G401.6 (cell line): ENCODE measurements at regions not wholly inside any gene's neighbourhood (a gene's known extent, or its start where the extent isn't known, plus 50 kb on each side); places are given as distances from the start of the nearest gene placed in this dataset.

Source experiments
- FAIRE-seq: peaks from 2 replicates; lab custom pipeline; 2012; peaks lifted over from hg19 to GRCh38; lab: Jason Lieb, UNC

DNA sequence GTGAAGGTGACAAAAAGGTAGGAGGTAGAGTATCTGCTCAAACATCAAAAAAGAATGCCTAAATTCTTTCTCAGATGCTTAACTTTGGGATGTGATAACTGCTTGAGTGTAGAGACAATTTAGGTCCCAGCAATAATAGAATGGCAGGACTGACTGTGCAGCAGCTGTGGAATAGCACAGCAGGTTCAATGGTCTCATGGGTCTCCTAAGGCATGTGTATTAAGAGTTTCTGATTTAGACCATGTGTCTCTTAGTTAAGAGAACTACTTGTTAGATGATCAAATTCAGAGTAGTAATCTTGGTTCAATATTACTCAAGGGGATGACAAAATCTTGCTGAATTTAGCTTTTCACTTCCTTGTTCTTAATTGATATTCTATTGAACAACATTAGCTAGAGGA is 72.0 kb downstream of the ALX1 start:
- no peak for FAIRE-seq

- no peak for FAIRE-seq
These were observed 76.8 kb downstream of the ALX1 start for GRCh38 chr12:85356596-85357385.

DNA sequence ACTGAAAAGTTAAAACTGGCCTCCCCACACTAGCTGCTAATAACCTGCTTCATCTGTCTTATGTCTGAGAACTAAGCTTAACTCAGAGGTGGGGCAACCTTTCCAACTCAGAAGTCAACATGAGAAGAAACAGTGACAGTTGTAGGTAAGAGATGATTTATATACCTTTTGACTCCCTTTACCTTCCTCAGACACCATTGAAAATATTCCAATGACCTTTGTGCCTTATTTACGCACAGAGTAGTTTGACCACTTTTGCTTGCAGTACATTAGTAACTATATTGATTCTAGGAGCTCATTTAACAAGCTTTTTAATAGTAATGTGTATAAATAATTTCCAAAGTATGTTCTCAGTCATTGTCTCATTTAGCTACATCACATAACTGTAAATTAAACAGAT is 77.6 kb downstream of the ALX1 start:
- no peak for FAIRE-seq

DNA sequence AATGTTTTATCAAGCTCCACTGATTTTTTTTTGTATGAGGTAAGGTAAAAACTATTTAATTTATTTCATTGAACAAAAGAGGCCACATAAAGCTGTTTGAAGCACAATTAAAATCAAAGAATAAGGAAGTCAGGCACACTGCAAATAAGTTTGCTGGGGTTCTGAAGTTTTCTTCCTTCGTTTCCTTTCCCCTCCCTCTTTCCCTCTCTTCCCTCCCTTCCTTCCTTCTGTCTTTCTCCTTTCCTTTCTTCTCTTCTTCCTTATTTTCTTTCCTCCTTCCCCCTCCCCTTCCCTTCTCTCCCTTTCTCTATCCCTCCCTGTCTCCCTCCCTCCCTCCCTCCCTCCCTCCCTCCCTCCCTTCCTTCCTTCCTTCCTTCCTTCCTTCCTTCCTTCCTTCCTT is 78.7 kb downstream of the ALX1 start:
- FAIRE-seq, result no peak

GRCh38 chr12:85363382-85364190 is 83.6 kb downstream of the ALX1 start:
- FAIRE-seq, result no peak

DNA sequence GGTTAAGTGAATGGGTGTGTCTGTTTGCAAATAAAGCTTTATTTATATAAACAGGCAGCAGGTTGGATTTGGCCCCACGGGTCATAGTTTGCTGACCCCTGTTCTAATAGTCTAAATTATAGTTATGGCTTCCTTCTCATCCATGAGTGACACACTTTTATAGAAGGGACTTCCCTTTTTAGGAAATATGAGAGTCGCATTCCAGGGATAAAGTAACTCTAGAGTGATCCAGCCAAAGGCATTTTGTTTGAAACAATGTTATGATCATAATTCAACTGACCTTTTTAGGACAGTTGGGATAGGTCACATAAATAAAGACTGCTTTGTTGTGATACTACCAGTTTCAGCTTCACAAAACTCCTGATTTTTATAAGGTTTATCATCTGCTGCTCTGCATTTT is 87.9 kb downstream of the ALX1 start:
- FAIRE-seq, result no peak

GRCh38 chr12:85369365-85370154 is 89.5 kb downstream of the ALX1 start:
- FAIRE-seq, result no peak

DNA sequence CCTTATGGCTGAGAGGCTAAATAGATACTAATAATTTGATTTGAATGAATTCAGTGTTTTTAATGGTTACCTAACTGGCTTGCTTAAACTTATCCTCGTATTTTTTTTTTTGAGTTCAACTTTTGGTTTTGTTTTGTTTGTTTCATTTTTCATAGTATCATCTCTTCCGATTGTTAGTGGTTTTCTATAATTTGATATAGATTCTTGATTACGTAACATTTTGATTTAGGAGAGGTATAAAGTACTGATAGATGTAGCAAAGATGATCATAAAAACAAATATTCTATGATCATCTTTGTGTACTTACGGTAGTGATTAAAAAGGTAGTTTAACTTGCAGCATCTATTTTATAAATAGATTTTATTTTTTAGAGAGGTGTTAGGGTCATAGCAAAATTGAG is 93.0 kb downstream of the ALX1 start:
- FAIRE-seq, result no peak

- FAIRE-seq, result no peak
These were observed 95.0 kb downstream of the ALX1 start for GRCh38 chr12:85374981-85375380.

DNA sequence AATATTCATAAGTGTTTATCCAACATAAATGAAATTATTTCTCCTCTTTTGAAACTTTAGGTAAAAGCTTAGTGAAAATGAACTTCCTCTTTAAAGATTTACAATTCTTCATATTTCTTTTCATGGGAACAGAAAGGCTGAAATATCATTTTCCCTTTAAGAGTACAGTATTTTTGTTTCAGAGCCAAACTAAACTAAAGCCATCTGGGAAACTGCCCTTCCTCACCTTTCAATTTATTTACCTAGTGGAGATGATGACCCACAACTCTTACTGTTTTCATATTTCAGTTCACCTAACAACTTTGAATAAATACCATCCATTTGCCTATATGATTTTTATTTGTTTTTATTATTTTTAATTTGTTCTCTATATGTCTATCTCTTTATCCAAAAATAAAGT is 105.4 kb downstream of the ALX1 start:
- FAIRE-seq, result no peak

DNA sequence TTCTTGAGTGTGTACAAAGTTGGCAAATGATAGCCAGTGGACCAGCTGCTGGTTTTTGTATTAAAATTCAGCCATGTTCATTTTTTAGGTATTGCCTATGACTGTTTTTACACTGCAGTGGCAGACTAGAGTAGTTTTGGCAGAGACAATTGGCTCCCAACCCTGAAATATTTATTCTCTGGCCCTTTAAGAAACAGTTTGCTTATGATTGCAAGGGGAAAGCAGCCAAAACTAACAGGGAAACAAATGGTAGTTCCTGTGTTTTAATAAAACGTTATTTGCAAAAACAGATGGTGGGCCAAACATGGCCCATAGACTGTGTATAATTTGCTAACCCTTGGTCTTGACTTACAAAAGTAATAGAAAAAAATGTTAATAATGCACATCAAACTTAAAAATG is 110.2 kb downstream of the ALX1 start:
- no peak for FAIRE-seq

- no peak for FAIRE-seq
These were observed 112.5 kb downstream of the ALX1 start for GRCh38 chr12:85392508-85392907.

DNA sequence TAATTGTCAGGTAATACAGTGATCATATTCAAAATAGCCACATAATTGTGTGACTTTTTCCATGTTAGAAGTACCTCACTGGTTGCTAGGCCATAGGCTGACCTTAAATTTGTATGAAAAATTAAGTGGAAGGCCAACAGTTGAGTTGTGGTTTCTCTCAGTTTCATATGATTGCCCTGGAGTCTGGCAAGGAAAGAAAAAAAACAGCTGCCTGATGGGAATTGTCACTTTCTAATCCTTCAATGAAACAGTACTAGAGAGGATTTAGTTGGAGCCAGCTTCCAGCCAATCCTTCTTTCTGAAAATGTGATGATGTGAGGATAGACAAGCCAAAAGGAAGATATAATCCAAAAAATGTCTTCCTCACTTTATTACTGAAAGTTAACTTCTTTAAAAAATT is 113.6 kb downstream of the ALX1 start:
- no peak for FAIRE-seq

GRCh38 chr12:85394065-85394464 is 114.0 kb downstream of the ALX1 start:
- FAIRE-seq, result no peak

DNA sequence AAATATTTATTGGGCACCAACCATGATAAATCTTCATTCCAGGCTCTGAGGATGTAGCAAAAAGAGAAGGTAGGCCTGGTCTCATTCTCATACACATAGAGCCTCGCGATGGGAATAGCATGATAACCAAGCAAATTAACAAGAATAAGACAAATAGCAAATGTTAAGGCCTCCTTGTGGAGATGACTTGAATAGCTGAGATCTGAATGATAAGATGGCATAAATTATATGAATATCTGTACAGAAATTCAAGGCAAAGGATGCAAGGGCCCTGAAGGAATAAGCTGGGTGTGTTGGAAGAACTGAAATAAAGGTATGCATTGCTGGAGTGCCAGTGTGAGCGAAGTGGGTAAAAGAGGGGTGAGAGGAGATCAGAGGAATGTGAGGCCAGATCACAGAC is 114.8 kb downstream of the ALX1 start:
- FAIRE-seq, result no peak

GRCh38 chr12:85405262-85405661 is 125.2 kb downstream of the ALX1 start:
- FAIRE-seq, result no peak

DNA sequence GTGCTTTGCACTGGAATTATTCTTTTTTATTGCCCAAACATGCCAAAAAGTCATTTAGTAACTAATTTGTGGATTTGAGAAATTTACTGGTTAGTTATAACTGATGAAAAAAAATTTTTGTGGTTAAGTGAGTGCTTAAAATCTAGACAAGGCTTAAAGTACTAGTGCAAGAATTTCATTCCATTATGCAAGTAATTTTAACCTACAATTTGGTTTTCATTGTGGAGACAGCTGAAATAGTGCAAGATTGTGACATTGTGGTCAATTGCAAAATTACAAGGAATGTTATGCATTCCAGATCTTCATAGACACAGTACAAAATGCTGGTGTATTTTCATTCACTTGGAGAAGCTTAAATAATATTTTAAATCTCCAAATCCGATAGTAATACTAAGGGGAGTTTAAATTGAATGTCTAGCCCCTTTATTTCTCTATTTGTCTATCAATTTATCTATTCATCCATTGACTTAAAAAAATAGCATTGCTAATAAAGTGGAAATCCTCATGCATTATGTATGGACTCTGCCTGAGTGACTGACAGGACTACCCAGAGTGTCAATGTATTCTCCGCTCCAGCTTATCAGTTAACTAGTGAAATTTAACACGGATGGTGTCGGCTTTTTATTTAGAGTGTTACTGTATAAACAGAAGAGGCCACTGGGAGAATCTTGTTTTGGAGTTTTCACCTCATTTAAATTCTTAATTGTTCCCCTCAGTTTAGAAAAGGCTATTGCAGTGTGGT is 125.9 kb downstream of the ALX1 start:
- no peak for FAIRE-seq

GRCh38 chr12:85413266-85413665 is 133.2 kb downstream of the ALX1 start:
- FAIRE-seq, result no peak

DNA sequence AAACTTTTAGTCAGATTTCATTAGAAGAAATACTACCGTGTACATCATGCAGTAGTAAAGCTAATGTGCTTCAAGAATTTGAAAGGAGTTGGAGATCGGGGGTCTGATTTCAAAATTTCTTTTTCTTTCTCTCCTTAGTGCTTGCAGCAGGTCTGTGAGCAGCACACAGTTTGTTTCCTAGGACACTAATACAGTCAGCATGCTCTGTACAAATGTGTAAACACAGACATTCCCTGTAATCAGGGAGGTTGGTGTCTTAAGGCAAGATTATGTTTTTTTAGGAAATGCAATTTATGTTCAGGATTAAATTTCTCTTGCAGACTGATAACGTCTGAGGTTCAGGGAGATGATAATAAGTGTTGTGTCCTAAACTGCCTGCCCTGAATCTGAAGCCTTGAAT is 142.7 kb downstream of the ALX1 start:
- FAIRE-seq, result no peak

DNA sequence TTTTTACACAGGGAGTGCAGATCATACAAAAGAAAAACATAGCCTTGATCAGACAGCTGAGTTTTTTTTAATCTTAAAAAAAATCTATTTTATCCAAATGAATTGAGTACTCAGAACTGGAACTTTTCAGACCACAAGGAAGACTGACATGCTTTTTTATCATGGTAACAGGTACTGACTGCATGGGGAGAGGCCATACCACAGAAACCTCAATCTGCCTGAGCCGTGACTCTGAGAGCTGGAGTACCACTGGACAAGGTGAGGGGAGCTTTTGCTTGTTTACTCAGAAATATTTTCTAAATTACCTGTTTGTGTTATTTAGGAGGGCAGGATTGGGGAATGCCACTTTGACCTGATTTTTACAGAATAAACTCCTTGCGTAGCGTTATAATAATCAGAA is 143.9 kb downstream of the ALX1 start:
- FAIRE-seq, result no peak

GRCh38 chr12:85424581-85425348 is 144.7 kb downstream of the ALX1 start:
- FAIRE-seq, result peak; percentile 83

GRCh38 chr12:85425349-85425612 is 145.3 kb downstream of the ALX1 start:
- no peak for FAIRE-seq
